ENCODE measurements at regions not wholly inside any gene's neighbourhood (a gene's known extent, or its start where the extent isn't known, plus 50 kb on each side); places are given as distances from the start of the nearest gene placed in this dataset.

DNA sequence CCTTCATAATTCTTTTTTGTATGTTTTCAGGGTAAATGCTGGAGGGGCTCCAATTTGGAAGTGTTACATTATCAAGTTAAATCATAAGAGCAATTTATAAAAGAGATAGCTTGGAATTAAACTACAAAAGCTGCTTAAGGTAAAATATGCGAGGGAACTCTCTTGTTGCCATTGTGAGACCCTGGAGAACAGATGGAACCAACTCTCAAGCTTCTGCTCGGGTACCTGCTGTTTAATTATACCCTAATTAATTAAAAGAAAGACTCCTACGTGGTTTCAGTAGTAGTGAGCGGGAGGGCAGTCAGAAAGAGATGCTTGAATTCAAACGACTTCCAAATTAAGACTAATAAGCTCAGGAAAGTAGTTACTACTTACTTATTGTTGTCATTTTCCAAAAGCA lies 313.1 kb upstream of the TACR3 start:
- no peak overlapping the region for H3K4me2 ChIP-seq (ENCODE audit: low read length)
- H2AFZ ChIP-seq (ENCODE audit: low read length): no peak overlapping the region
- H3K36me3 ChIP-seq (ENCODE audit: insufficient read depth, low read length): no peaks in the 10 kb centered on the region
- H3K9ac ChIP-seq (ENCODE audit: low read length): no peak overlapping the region
- no peaks in the 10 kb centered on the region for H3K79me2 ChIP-seq (ENCODE audit: insufficient read depth, low read length)
- no peaks in the 10 kb centered on the region for H3K27me3 ChIP-seq (ENCODE audit: insufficient read depth, low read length)
- no peaks in the 10 kb centered on the region for H3K4me1 ChIP-seq (ENCODE audit: insufficient read depth, low read length, severe bottlenecking)
- no peaks in the 10 kb centered on the region for H3K9me3 ChIP-seq (ENCODE audit: low read length)
- TF ChIP-seq, protein P1, sequence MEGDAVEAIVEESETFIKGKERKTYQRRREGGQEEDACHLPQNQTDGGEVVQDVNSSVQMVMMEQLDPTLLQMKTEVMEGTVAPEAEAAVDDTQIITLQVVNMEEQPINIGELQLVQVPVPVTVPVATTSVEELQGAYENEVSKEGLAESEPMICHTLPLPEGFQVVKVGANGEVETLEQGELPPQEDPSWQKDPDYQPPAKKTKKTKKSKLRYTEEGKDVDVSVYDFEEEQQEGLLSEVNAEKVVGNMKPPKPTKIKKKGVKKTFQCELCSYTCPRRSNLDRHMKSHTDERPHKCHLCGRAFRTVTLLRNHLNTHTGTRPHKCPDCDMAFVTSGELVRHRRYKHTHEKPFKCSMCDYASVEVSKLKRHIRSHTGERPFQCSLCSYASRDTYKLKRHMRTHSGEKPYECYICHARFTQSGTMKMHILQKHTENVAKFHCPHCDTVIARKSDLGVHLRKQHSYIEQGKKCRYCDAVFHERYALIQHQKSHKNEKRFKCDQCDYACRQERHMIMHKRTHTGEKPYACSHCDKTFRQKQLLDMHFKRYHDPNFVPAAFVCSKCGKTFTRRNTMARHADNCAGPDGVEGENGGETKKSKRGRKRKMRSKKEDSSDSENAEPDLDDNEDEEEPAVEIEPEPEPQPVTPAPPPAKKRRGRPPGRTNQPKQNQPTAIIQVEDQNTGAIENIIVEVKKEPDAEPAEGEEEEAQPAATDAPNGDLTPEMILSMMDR (IDR thresholded peaks at IDR 0.05; ENCODE audit: low read length): no peak
- TF ChIP-seq EZH2 (IDR thresholded peaks at IDR 0.05; ENCODE audit: borderline replicate concordance, low read length): no peak
- no peak overlapping the region for H3K27ac ChIP-seq (ENCODE audit: low read depth, low read length, poor library complexity, severe bottlenecking)
- H3F3A ChIP-seq (ENCODE audit: insufficient read depth, low read length): no peaks in the 10 kb centered on the region
- H3K9me2 ChIP-seq (ENCODE audit: low read depth, low read length): no peaks in the 10 kb centered on the region
- no peak overlapping the region for H3K4me3 ChIP-seq (ENCODE audit: low read depth, low read length, poor library complexity, severe bottlenecking)
- H4K20me1 ChIP-seq (ENCODE audit: insufficient read depth, low read length): no peaks in the 10 kb centered on the region

DNA sequence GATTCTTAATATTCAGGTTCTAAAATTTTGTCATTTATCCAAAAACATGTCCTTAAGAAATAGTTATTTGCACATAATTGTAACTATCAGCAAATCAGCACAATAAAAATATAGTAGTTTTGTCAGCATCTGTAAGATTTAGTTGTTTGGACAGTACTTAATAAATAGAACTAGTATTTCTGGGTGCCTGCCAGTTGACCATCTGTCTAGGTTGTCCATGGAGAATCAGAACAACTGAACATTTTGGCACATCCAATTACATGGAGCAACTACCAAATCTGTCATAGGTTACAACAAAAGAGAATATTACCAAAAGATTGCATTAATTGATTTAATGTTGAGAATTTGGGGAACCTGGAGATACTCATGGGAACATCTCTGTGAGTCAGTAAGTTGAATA lies 305.5 kb upstream of the TACR3 start:
- TF ChIP-seq, protein P1 (IDR thresholded peaks at IDR 0.05; ENCODE audit: low read length): no peak
- TF ChIP-seq EZH2 (IDR thresholded peaks at IDR 0.05; ENCODE audit: borderline replicate concordance, low read length): no peak
- no peak overlapping the region for H3K27ac ChIP-seq (ENCODE audit: low read depth, low read length, poor library complexity, severe bottlenecking)

DNA sequence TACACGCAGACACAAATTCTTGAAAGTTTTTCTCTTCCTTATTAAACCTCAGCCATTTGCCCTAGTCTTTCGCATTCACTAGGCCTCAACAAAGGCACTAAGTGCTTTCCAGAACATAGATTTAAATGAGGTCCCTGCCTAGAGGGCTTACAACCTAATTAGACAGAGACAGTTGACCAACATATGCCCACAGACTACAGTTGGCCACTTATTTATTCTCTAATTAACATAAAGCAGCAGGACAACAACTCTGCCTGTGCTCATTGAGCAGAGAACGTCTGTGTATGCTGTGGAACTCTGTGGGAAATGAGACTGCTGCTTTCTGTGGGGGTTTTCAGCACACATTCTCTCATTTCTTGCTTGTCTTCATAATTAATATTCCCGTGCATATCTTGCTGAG lies 303.0 kb upstream of the TACR3 start:
- Histone ChIP-seq H2AFZ (ENCODE audit: low read length) (no peak overlapping the region), H3F3A (ENCODE audit: insufficient read depth, low read length) (no peaks in the 10 kb centered on the region), H3K9ac (ENCODE audit: low read length) (no peak overlapping the region), H3K36me3 (ENCODE audit: insufficient read depth, low read length) (no peaks in the 10 kb centered on the region), H3K4me3 (ENCODE audit: low read depth, low read length, poor library complexity, severe bottlenecking) (no peak overlapping the region), H3K27ac (ENCODE audit: low read depth, low read length, poor library complexity, severe bottlenecking) (no peak overlapping the region), H4K20me1 (ENCODE audit: insufficient read depth, low read length) (no peaks in the 10 kb centered on the region), H3K4me2 (ENCODE audit: low read length) (no peak overlapping the region), H3K9me3 (ENCODE audit: low read length) (no peaks in the 10 kb centered on the region), H3K4me1 (ENCODE audit: insufficient read depth, low read length, severe bottlenecking) (no peaks in the 10 kb centered on the region), H3K79me2 (ENCODE audit: insufficient read depth, low read length) (no peaks in the 10 kb centered on the region), H3K27me3 (ENCODE audit: insufficient read depth, low read length) (no peaks in the 10 kb centered on the region), H3K9me2 (ENCODE audit: low read depth, low read length) (no peaks in the 10 kb centered on the region)
- no peak for TF ChIP-seq EZH2 (IDR thresholded peaks at IDR 0.05; ENCODE audit: borderline replicate concordance, low read length)
- TF ChIP-seq, protein P1 (IDR thresholded peaks at IDR 0.05; ENCODE audit: low read length): no peak

More for the DNA sequence above, 305.5 kb upstream of the TACR3 start:
- Histone ChIP-seq H3K4me3 (ENCODE audit: low read depth, low read length, poor library complexity, severe bottlenecking) (no peak overlapping the region), H3K79me2 (ENCODE audit: insufficient read depth, low read length) (no peaks in the 10 kb centered on the region), H3K27me3 (ENCODE audit: insufficient read depth, low read length) (no peaks in the 10 kb centered on the region), H3F3A (ENCODE audit: insufficient read depth, low read length) (no peaks in the 10 kb centered on the region), H3K9ac (ENCODE audit: low read length) (no peak overlapping the region), H3K4me2 (ENCODE audit: low read length) (no peak overlapping the region), H2AFZ (ENCODE audit: low read length) (no peak overlapping the region), H3K9me2 (ENCODE audit: low read depth, low read length) (no peaks in the 10 kb centered on the region), H3K9me3 (ENCODE audit: low read length) (no peaks in the 10 kb centered on the region), H3K36me3 (ENCODE audit: insufficient read depth, low read length) (no peaks in the 10 kb centered on the region), H4K20me1 (ENCODE audit: insufficient read depth, low read length) (no peaks in the 10 kb centered on the region), H3K4me1 (ENCODE audit: insufficient read depth, low read length, severe bottlenecking) (no peaks in the 10 kb centered on the region)

Measured in OCI-LY1 (cell line).